ENCODE measurements at regions not wholly inside any gene's neighbourhood (a gene's known extent, or its start where the extent isn't known, plus 50 kb on each side); places are given as distances from the start of the nearest gene placed in this dataset.

- TF ChIP-seq CTCF (IDR thresholded peaks at IDR 0.05) (no peak), POLR2A (IDR thresholded peaks at IDR 0.05) (no peak), POLR2AphosphoS5 (IDR thresholded peaks at IDR 0.05) (no peak), EP300 (IDR thresholded peaks at IDR 0.05) (no peak)
Measured at GRCh38 chr6:15023448-15023847, 222.4 kb upstream of the JARID2 start.
